Astrocyte (in vitro differentiated cells and primary cell): ENCODE measurements at regions not wholly inside any gene's neighbourhood (a gene's known extent, or its start where the extent isn't known, plus 50 kb on each side); places are given as distances from the start of the nearest gene placed in this dataset.
"Not testable (repeated sequence)": the region's sequence is repeated elsewhere in the genome, so short reads cannot be mapped to it uniquely, and the experiment has no call there.

Experiments
- CTCF ChIP-seq: IDR thresholded peaks from 2 replicates; pipeline ENCODE4 v1.5.1; 2011; ENCODE audit warnings: low read depth, mild to moderate bottlenecking, inconsistent platforms, low read length, moderate library complexity; ENCODE audit not compliant: insufficient read depth
- EZH2 ChIP-seq: IDR thresholded peaks from 2 replicates; pipeline ENCODE4 v1.6.1; 2012; ENCODE audit warnings: mild to moderate bottlenecking, low read length, inconsistent platforms; ENCODE audit not compliant: insufficient read depth

- not testable (repeated sequence) for TF ChIP-seq CTCF, EZH2
These were observed 319.9 kb downstream of the NPHP4 start for GRCh38 chr1:5672355-5672754.
